ENCODE measurements at regions not wholly inside any gene's neighbourhood (a gene's known extent, or its start where the extent isn't known, plus 50 kb on each side); places are given as distances from the start of the nearest gene placed in this dataset.

GRCh38 chr5:173480896-173481295 is 135.6 kb downstream of the BOD1 start (continued):
- TF ChIP-seq HDAC2 (IDR thresholded peaks at IDR 0.05; ENCODE audit: borderline replicate concordance in 1 of 2, low read depth in 2 of 2, low read length in 2 of 2) (no peak), RNF2 (IDR thresholded peaks at IDR 0.05; ENCODE audit: borderline replicate concordance, low read depth, low read length, missing control alignments, poor library complexity, severe bottlenecking) (no peak), ASH2L (IDR thresholded peaks at IDR 0.05; ENCODE audit: low read length) (no peak), POU5F1 (IDR thresholded peaks at IDR 0.05; ENCODE audit: low read depth, low read length) (no peak)

Data from H1 (cell line).